ENCODE measurements at regions not wholly inside any gene's neighbourhood (a gene's known extent, or its start where the extent isn't known, plus 50 kb on each side); places are given as distances from the start of the nearest gene placed in this dataset.

DNA sequence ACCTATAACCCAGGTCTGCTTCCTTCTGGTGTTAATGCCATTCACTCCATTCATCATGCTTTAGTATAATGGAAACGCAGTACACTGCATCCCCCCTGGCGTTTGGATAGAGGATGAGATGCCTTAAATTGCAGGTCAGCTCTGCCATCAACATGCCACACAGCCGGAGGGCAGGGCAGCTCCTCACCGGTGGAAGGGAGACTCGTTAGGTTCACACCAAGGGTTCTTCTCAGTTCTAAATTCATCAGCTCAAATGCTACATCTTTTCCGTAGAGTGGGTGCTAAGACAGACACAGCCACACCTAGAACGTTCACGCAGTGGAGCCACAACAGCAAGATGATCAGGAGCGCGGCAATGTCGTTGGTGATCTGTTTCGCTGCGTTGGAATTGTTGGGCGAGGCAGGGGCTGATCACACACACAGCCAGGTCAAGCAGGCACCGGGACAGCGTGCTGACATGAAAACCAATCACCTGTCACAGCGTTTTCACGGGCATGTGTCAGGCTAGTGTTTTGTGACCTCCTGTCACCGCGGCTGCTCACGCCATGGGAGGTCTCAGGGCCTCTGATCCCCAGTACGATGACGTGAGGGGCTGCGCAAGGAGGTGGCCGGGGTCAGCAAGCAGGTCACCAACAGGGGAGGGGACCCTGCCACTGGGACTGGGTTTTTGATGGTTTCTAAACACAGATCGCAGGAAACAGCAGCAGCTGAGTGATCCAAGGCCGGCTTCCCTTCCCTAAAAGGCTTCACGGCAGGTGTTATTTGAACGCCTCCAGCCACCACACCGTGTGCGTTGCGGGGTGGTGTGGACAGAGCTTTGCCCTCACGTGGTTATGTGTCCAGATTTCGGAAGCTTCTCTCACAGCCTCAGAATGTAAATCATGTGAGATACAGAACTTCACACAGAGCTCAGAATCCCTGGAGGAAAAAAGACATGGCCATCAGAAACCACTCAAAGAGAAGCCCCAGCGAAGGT lies 94.3 kb upstream of the IRS2 start:
- TF ChIP-seq, protein P1, sequence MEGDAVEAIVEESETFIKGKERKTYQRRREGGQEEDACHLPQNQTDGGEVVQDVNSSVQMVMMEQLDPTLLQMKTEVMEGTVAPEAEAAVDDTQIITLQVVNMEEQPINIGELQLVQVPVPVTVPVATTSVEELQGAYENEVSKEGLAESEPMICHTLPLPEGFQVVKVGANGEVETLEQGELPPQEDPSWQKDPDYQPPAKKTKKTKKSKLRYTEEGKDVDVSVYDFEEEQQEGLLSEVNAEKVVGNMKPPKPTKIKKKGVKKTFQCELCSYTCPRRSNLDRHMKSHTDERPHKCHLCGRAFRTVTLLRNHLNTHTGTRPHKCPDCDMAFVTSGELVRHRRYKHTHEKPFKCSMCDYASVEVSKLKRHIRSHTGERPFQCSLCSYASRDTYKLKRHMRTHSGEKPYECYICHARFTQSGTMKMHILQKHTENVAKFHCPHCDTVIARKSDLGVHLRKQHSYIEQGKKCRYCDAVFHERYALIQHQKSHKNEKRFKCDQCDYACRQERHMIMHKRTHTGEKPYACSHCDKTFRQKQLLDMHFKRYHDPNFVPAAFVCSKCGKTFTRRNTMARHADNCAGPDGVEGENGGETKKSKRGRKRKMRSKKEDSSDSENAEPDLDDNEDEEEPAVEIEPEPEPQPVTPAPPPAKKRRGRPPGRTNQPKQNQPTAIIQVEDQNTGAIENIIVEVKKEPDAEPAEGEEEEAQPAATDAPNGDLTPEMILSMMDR (IDR thresholded peaks at IDR 0.05): no peak
- TF ChIP-seq EZH2phosphoT487 (IDR thresholded peaks at IDR 0.05) (no peak), EZH2 (IDR thresholded peaks at IDR 0.05) (no peak)

Measured in neural progenitor cell (in vitro differentiated cells).